ENCODE measurements at regions not wholly inside any gene's neighbourhood (a gene's known extent, or its start where the extent isn't known, plus 50 kb on each side); places are given as distances from the start of the nearest gene placed in this dataset.

- no peak for DNase-seq (ENCODE audit: low read depth, low spot score)
- Histone ChIP-seq H3K36me3 (ENCODE audit: control insufficient read depth in 2 of 2, insufficient read depth in 2 of 2, low read length in 1 of 2) (no peaks in the 10 kb centered on the region), H4K20me1 (ENCODE audit: control insufficient read depth, insufficient read depth) (no peaks in the 10 kb centered on the region), H3K9ac (ENCODE audit: control insufficient read depth, insufficient read depth, low read length) (no peak overlapping the region), H3K4me3 (no peak overlapping the region), H3K4me1 (ENCODE audit: control insufficient read depth, insufficient read depth, low read length) (no peaks in the 10 kb centered on the region), H3K79me2 (ENCODE audit: control insufficient read depth, insufficient read depth, low read length) (no peaks in the 10 kb centered on the region), H3K9me3 (replicated peaks; ENCODE audit: control insufficient read depth, insufficient read depth, low read length) (no peaks in the 10 kb centered on the region), H2AFZ (ENCODE audit: control insufficient read depth, low read depth, low read length) (no peak overlapping the region), H3K27ac (ENCODE audit: control insufficient read depth, insufficient read depth) (no peak overlapping the region), H3K4me2 (ENCODE audit: control insufficient read depth, insufficient read depth) (no peak overlapping the region), H3K27me3 (replicated peaks in 1 of 2; ENCODE audit: control insufficient read depth in 2 of 2, insufficient read depth in 2 of 2, low read length in 1 of 2) (peaks cover 0 to 3% of the 10 kb centered on the region in 2 experiments; a peak in 1 of 4 replicates)
- no peak for FAIRE-seq
- intact Hi-C loops (cut with micrococcal nuclease; ENCODE audit: unreplicated experiment) (no loop called here), in situ Hi-C loops (cut with MboI) (no loop called here)
- SMC1A ChIA-PET (ENCODE audit: uncharacterized antibody, unreplicated experiment) = interaction anchor here (1.0 kb wide), 1 partner anchor 16 kb away, joined by 3 read pairs; no protein-coding TSS in a partner anchor
- CTCF ChIA-PET = interaction anchor here (0.6 kb wide), 1 partner anchor 318 kb away, joined by 4 read pairs; no protein-coding TSS in a partner anchor
- no TSS peak for BruUV-seq (replicated peaks)
- POLR2A ChIA-PET = no interaction called here
- 24% methylated on average over 10 of the region's 10 CpGs for WGBS (ENCODE audit: insufficient coverage, insufficient replicate concordance, low lambda C conversion rate, missing lambda C conversion rate)
- ATAC-seq = no peak
- RAD21 ChIA-PET (ENCODE audit: unreplicated experiment) = no interaction called here
- no peak for TF ChIP-seq FOXM1 (IDR thresholded peaks at IDR 0.05; ENCODE audit: low read depth, low read length)
- TF ChIP-seq E2F8 (IDR thresholded peaks at IDR 0.05; ENCODE audit: low read depth, partially characterized antibody) = no peak
- TF ChIP-seq RUNX3 (IDR thresholded peaks at IDR 0.05; ENCODE audit: low read length) = no peak
- TF ChIP-seq POU2F2 (IDR thresholded peaks at IDR 0.05; ENCODE audit: borderline replicate concordance, low read depth, low read length) = no peak
- no peak for TF ChIP-seq GATAD2B (conservative IDR thresholded peaks at IDR 0.05; ENCODE audit: low read depth)
- TF ChIP-seq BHLHE40 (IDR thresholded peaks at IDR 0.05; ENCODE audit: borderline replicate concordance in 1 of 2, low read depth in 2 of 2, low read length in 1 of 2) = no peak
- no peak for TF ChIP-seq MXI1 (IDR thresholded peaks at IDR 0.05; ENCODE audit: low read depth, low read length)
- no peak for TF ChIP-seq SP1 (IDR thresholded peaks at IDR 0.05; ENCODE audit: low read depth, low read length)
- TF ChIP-seq EP300 (IDR thresholded peaks at IDR 0.05; ENCODE audit: borderline replicate concordance in 1 of 2, control insufficient read depth in 1 of 2, low read depth in 2 of 2, low read length in 2 of 2) = no peak
- no peak for TF ChIP-seq FOS (IDR thresholded peaks at IDR 0.05; ENCODE audit: borderline replicate concordance, extremely low read depth, insufficient read length)
- TF ChIP-seq MEF2A (IDR thresholded peaks at IDR 0.05; ENCODE audit: insufficient read depth, low read depth, low read length) = no peak
- TF ChIP-seq, protein P1, sequence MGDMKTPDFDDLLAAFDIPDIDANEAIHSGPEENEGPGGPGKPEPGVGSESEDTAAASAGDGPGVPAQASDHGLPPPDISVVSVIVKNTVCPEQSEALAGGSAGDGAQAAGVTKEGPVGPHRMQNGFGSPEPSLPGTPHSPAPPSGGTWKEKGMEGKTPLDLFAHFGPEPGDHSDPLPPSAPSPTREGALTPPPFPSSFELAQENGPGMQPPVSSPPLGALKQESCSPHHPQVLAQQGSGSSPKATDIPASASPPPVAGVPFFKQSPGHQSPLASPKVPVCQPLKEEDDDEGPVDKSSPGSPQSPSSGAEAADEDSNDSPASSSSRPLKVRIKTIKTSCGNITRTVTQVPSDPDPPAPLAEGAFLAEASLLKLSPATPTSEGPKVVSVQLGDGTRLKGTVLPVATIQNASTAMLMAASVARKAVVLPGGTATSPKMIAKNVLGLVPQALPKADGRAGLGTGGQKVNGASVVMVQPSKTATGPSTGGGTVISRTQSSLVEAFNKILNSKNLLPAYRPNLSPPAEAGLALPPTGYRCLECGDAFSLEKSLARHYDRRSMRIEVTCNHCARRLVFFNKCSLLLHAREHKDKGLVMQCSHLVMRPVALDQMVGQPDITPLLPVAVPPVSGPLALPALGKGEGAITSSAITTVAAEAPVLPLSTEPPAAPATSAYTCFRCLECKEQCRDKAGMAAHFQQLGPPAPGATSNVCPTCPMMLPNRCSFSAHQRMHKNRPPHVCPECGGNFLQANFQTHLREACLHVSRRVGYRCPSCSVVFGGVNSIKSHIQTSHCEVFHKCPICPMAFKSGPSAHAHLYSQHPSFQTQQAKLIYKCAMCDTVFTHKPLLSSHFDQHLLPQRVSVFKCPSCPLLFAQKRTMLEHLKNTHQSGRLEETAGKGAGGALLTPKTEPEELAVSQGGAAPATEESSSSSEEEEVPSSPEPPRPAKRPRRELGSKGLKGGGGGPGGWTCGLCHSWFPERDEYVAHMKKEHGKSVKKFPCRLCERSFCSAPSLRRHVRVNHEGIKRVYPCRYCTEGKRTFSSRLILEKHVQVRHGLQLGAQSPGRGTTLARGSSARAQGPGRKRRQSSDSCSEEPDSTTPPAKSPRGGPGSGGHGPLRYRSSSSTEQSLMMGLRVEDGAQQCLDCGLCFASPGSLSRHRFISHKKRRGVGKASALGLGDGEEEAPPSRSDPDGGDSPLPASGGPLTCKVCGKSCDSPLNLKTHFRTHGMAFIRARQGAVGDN (IDR thresholded peaks at IDR 0.05) = no peak
- TF ChIP-seq SREBF1 (IDR thresholded peaks at IDR 0.05; ENCODE audit: low read length) = no peak
- no peak for TF ChIP-seq RELA (IDR thresholded peaks at IDR 0.05; ENCODE audit: borderline replicate concordance, partially characterized antibody)
- TF ChIP-seq, protein P2, sequence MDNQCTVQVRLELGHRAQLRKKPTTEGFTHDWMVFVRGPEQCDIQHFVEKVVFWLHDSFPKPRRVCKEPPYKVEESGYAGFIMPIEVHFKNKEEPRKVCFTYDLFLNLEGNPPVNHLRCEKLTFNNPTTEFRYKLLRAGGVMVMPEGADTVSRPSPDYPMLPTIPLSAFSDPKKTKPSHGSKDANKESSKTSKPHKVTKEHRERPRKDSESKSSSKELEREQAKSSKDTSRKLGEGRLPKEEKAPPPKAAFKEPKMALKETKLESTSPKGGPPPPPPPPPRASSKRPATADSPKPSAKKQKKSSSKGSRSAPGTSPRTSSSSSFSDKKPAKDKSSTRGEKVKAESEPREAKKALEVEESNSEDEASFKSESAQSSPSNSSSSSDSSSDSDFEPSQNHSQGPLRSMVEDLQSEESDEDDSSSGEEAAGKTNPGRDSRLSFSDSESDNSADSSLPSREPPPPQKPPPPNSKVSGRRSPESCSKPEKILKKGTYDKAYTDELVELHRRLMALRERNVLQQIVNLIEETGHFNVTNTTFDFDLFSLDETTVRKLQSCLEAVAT (IDR thresholded peaks at IDR 0.05) = no peak
Observed at GRCh38 chr4:83851261-83852084, 315.6 kb downstream of the GPAT3 start.
